ENCODE measurements at regions not wholly inside any gene's neighbourhood (a gene's known extent, or its start where the extent isn't known, plus 50 kb on each side); places are given as distances from the start of the nearest gene placed in this dataset.

DNA sequence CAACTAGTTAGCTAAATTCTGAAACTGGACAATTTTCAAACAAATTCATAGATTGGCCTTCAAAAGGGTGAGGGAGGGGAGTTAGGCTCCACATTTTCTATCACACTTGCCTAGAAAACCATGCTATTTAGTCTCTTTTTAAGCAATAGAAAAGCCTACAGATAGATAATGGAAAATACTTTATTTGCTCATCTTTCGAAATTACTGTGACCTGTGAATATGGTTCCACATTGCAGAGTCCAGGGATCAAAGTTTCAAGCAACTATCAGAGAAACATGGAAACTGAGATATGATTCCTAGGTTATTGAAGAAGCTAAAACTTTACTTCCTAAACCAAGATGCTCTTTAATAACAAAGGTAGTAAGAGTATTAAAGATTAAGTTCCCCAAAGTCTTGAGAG lies 176.6 kb upstream of the NECTIN3 start:
- no peaks in the 10 kb centered on the region for H3K9me3 ChIP-seq (ENCODE audit: control insufficient read depth, low read length)
- TF ChIP-seq CTCF (conservative IDR thresholded peaks at IDR 0.05), result no peak
- Mint-ChIP-seq H3K36me3 (ENCODE audit: low read depth) (peaks cover 17% of the 10 kb centered on the region), H3K27ac (no peak overlapping the region), H3K9me3 (peaks cover 25% of the 10 kb centered on the region), H3K4me3 (no peak overlapping the region), H3K27me3 (ENCODE audit: insufficient read depth) (peaks cover 2% of the 10 kb centered on the region), H3K4me1 (no peaks in the 10 kb centered on the region)
- H3K4me1 ChIP-seq (ENCODE audit: control insufficient read depth, insufficient read depth, low read length), result no peaks in the 10 kb centered on the region
- H3K27me3 ChIP-seq (ENCODE audit: control insufficient read depth, insufficient read depth, low read length, poor library complexity, severe bottlenecking), result no peaks in the 10 kb centered on the region
- no peak overlapping the region for H3K9ac ChIP-seq (ENCODE audit: extremely low read depth, low read length, poor library complexity, severe bottlenecking)
- WGBS, 2 experiments (ENCODE audit: insufficient coverage in 1 of 2, insufficient read length in 1 of 2), result 90 to 100% methylated on average over 1 of the region's 1 CpG
- DNase-seq, result no peak
- H3K36me3 ChIP-seq (ENCODE audit: control insufficient read depth, insufficient read depth, low read length), result no peaks in the 10 kb centered on the region
- no peak overlapping the region for H3K27ac ChIP-seq (ENCODE audit: low read depth, low read length)
- H3K4me3 ChIP-seq (ENCODE audit: low read length), result no peak overlapping the region

DNA sequence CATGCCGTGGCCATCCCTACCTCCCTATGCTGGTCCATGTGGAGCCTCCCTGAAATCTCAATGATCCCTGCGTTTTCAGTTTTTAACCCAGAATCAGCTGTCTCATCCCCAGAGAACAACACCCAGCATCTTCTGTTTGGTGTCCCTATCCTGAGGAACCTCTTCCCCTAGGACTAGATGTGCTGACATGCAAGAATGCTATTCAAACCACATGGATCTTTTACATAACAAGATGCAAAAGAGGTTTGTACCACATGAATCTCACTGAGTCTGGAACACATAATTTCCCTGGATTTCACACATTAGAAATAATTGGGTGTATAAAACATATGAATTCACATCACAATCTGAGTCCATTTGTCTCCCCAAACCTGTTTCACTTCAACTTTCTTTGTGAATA lies 174.6 kb upstream of the NECTIN3 start:
- no peak overlapping the region for H3K9ac ChIP-seq (ENCODE audit: extremely low read depth, low read length, poor library complexity, severe bottlenecking)
- H3K4me3 Mint-ChIP-seq, result no peak overlapping the region
- no peak for DNase-seq
- no peak overlapping the region for H3K4me3 ChIP-seq (ENCODE audit: low read length)
- H3K27ac Mint-ChIP-seq, result no peak overlapping the region
- H3K27me3 ChIP-seq (ENCODE audit: control insufficient read depth, insufficient read depth, low read length, poor library complexity, severe bottlenecking), result no peaks in the 10 kb centered on the region
- H3K36me3 ChIP-seq (ENCODE audit: control insufficient read depth, insufficient read depth, low read length), result no peaks in the 10 kb centered on the region
- WGBS, 2 experiments (ENCODE audit: insufficient coverage in 1 of 2, insufficient read length in 1 of 2), result 92% methylated on average over 2 of the region's 2 CpGs
- H3K4me1 ChIP-seq (ENCODE audit: control insufficient read depth, insufficient read depth, low read length), result no peaks in the 10 kb centered on the region
- peaks cover 13% of the 10 kb centered on the region for H3K9me3 Mint-ChIP-seq
- H3K27ac ChIP-seq (ENCODE audit: low read depth, low read length), result no peak overlapping the region
- H3K27me3 Mint-ChIP-seq (ENCODE audit: insufficient read depth), result no peaks in the 10 kb centered on the region
- H3K36me3 Mint-ChIP-seq (ENCODE audit: low read depth), result peaks cover 10% of the 10 kb centered on the region
- H3K4me1 Mint-ChIP-seq, result no peaks in the 10 kb centered on the region
- no peaks in the 10 kb centered on the region for H3K9me3 ChIP-seq (ENCODE audit: control insufficient read depth, low read length)
- TF ChIP-seq CTCF (conservative IDR thresholded peaks at IDR 0.05), result no peak

DNA sequence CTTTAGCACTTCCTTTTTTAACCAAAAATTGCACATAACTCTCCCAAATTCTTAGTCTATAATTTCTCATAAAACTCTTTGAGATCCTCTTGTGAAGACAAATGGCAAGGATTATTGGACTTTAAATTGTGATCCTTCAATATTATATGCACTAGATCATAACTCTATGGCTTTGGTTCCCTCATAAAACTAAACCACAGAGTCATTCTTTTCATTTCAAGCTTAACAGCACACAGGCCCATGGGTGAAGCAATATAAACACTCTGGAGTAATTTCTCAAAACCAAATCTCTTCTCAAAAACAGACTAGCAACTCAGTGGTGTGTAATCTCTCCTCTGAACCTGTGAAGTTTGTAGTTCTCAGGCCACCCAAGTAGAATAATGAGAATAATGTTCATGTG lies 171.0 kb upstream of the NECTIN3 start:
- Histone ChIP-seq H3K9ac (ENCODE audit: extremely low read depth, low read length, poor library complexity, severe bottlenecking) (no peak overlapping the region), H3K4me3 (ENCODE audit: low read length) (no peak overlapping the region), H3K9me3 (ENCODE audit: control insufficient read depth, low read length) (no peaks in the 10 kb centered on the region), H3K27me3 (ENCODE audit: control insufficient read depth, insufficient read depth, low read length, poor library complexity, severe bottlenecking) (no peaks in the 10 kb centered on the region), H3K27ac (ENCODE audit: low read depth, low read length) (no peak overlapping the region), H3K4me1 (ENCODE audit: control insufficient read depth, insufficient read depth, low read length) (no peaks in the 10 kb centered on the region), H3K36me3 (ENCODE audit: control insufficient read depth, insufficient read depth, low read length) (no peaks in the 10 kb centered on the region)
- no peaks in the 10 kb centered on the region for H3K27me3 Mint-ChIP-seq (ENCODE audit: insufficient read depth)
- H3K9me3 Mint-ChIP-seq, result no peaks in the 10 kb centered on the region
- H3K27ac Mint-ChIP-seq, result no peak overlapping the region
- H3K4me1 Mint-ChIP-seq, result no peaks in the 10 kb centered on the region
- TF ChIP-seq CTCF (conservative IDR thresholded peaks at IDR 0.05), result no peak
- DNase-seq, result no peak
- H3K4me3 Mint-ChIP-seq, result no peak overlapping the region
- no peaks in the 10 kb centered on the region for H3K36me3 Mint-ChIP-seq (ENCODE audit: low read depth)

All from endodermal cell (in vitro differentiated cells).